Astrocyte (in vitro differentiated cells and primary cell): ENCODE measurements at regions not wholly inside any gene's neighbourhood (a gene's known extent, or its start where the extent isn't known, plus 50 kb on each side); places are given as distances from the start of the nearest gene placed in this dataset.

Experiments
- EZH2 ChIP-seq: IDR thresholded peaks from 2 replicates; pipeline ENCODE4 v1.6.1; 2012; ENCODE audit warnings: mild to moderate bottlenecking, low read length, inconsistent platforms; ENCODE audit not compliant: insufficient read depth
- TF ChIP-seq, protein P1 (sequence below): IDR thresholded peaks from 2 replicates; pipeline ENCODE4 v1.5.1; 2011; ENCODE audit warnings: low read depth, mild to moderate bottlenecking, inconsistent platforms, low read length, moderate library complexity; ENCODE audit not compliant: insufficient read depth

DNA sequence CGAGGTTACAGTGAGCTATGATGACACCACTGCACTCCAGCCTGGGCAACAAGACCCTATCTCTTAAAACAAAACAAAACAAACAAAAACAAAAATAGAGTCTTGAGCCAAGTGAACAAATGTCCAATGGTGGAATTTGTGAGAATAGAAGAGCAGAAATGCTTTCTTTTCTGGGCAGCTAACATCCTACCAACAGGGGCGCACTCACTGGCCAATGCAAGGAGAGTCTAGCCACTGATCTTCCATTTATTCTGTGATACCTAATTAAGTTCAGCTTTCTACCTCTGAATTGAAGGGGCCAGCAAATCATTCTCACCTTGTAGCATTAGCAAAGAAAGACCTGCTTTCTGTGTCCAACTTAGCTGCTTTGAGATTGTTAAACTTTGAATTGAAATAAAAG lies 301.9 kb upstream of the NR2F2 start:
- TF ChIP-seq, protein P1, sequence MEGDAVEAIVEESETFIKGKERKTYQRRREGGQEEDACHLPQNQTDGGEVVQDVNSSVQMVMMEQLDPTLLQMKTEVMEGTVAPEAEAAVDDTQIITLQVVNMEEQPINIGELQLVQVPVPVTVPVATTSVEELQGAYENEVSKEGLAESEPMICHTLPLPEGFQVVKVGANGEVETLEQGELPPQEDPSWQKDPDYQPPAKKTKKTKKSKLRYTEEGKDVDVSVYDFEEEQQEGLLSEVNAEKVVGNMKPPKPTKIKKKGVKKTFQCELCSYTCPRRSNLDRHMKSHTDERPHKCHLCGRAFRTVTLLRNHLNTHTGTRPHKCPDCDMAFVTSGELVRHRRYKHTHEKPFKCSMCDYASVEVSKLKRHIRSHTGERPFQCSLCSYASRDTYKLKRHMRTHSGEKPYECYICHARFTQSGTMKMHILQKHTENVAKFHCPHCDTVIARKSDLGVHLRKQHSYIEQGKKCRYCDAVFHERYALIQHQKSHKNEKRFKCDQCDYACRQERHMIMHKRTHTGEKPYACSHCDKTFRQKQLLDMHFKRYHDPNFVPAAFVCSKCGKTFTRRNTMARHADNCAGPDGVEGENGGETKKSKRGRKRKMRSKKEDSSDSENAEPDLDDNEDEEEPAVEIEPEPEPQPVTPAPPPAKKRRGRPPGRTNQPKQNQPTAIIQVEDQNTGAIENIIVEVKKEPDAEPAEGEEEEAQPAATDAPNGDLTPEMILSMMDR: no peak
- TF ChIP-seq EZH2: no peak
